Kidney (tissue), 13 donors: ENCODE measurements at regions not wholly inside any gene's neighbourhood (a gene's known extent, or its start where the extent isn't known, plus 50 kb on each side); places are given as distances from the start of the nearest gene placed in this dataset.

Source experiments
- DNase-seq, 5 donors: peaks; one replicate each; pipeline ENCODE4 v3.0.0-alpha.2; 2013 to 2020
- FAIRE-seq: peaks from 2 replicates; lab custom pipeline; 2012; peaks lifted over from hg19 to GRCh38; lab: Jason Lieb, UNC
- H3K27ac ChIP-seq, 2 donors: one replicate each; pipeline ENCODE4 v1.7.0; 2013; ENCODE audit warnings: low read depth in 2 of 2, low read length in 2 of 2, inconsistent platforms in 1 of 2
- H3K27me3 ChIP-seq: one replicate; pipeline ENCODE4 v1.7.1; 2013; ENCODE audit warnings: low read length, inconsistent platforms; ENCODE audit not compliant: control insufficient read depth, insufficient read depth
- H3K36me3 ChIP-seq, 3 donors: one replicate each; pipeline versions ENCODE4 v1.7.0 to v1.7.1; 2013; ENCODE audit warnings: low read length in 3 of 3, control low read depth in 1 of 3, inconsistent platforms in 1 of 3; ENCODE audit not compliant: insufficient read depth in 3 of 3, control insufficient read depth in 2 of 3
- H3K4me1 ChIP-seq, 3 donors: one replicate each; pipeline versions ENCODE4 v1.7.0 to v1.7.1; 2013; ENCODE audit warnings: low read length in 3 of 3, inconsistent platforms in 1 of 3, low read depth in 1 of 3; ENCODE audit not compliant: control insufficient read depth in 2 of 3, insufficient read depth in 2 of 3
- H3K4me3 ChIP-seq, 3 donors: one replicate each; pipeline versions ENCODE4 v1.7.0 to v1.8.1; 2013; ENCODE audit warnings: low read length in 3 of 3, control low read depth in 1 of 3, inconsistent platforms in 1 of 3
- H3K9ac ChIP-seq, 3 donors: one replicate each; pipeline versions ENCODE4 v1.7.0 to v1.7.1; 2013; ENCODE audit warnings: low read length in 3 of 3, control low read depth in 1 of 3, inconsistent platforms in 1 of 3
- H3K9me3 ChIP-seq, 3 donors: one replicate each; pipeline versions ENCODE4 v1.7.0 to v1.7.1; 2013; ENCODE audit warnings: low read length in 3 of 3, control low read depth in 1 of 3, inconsistent platforms in 1 of 3; ENCODE audit not compliant: control insufficient read depth in 2 of 3, insufficient read depth in 1 of 3
- CTCF ChIP-seq: IDR thresholded peaks from 3 replicates; pipeline ENCODE4 v1.5.1; 2012; ENCODE audit warnings: mild to moderate bottlenecking, moderate library complexity, borderline replicate concordance; ENCODE audit not compliant: insufficient read depth; ENCODE audit errors: extremely low read depth
- intact Hi-C: fragments of 100-400 bp; cut with DNase I; formaldehyde crosslinking; loops from one replicate; pipeline ENCODE4 v1.11.1; 2022
- donor health status: control.
- donor health status: control.
- donor health status: control.
- donor health status: control.
- donor health status: control.
- donor health status: DM: yes; HTN: yes; CAD: no.
- donor health status: Normal renal cell carcinoma (clear cell type).

- H3K4me3 ChIP-seq, result no peak overlapping the region
- no peak overlapping the region for H3K27ac ChIP-seq
- H3K9ac ChIP-seq, result no peak overlapping the region
- DNase-seq, result no peak
- no peaks in the 10 kb centered on the region for H3K27me3 ChIP-seq
- H3K4me1 ChIP-seq, result peaks cover 0 to 9% (median 5%) of the 10 kb centered on the region in 3 donors
- no peaks in the 10 kb centered on the region for H3K36me3 ChIP-seq
- TF ChIP-seq CTCF, result no peak
- no peaks in the 10 kb centered on the region for H3K9me3 ChIP-seq
- intact Hi-C loops, result no loop called here
- FAIRE-seq, result no peak
Observed at GRCh38 chr1:203421246-203421645, 54.4 kb upstream of the PRELP start.

- Histone ChIP-seq H3K27me3 (no peaks in the 10 kb centered on the region), H3K9ac (no peak overlapping the region), H3K27ac (no peak overlapping the region), H3K9me3 (no peaks in the 10 kb centered on the region), H3K4me3 (no peak overlapping the region), H3K4me1 (peaks cover 0 to 9% (median 5%) of the 10 kb centered on the region in 3 donors), H3K36me3 (no peaks in the 10 kb centered on the region)
- DNase-seq (no peak), FAIRE-seq (no peak)
- intact Hi-C loops, result no loop called here
- no peak for TF ChIP-seq CTCF
Observed at GRCh38 chr1:203422116-203422515, 53.5 kb upstream of the PRELP start.

- TF ChIP-seq CTCF, result no peak
- Histone ChIP-seq H3K9ac (no peak overlapping the region), H3K4me3 (no peak overlapping the region), H3K27ac (no peak overlapping the region), H3K27me3 (no peaks in the 10 kb centered on the region), H3K4me1 (peaks cover 0 to 9% (median 5%) of the 10 kb centered on the region in 3 donors), H3K9me3 (no peaks in the 10 kb centered on the region), H3K36me3 (no peaks in the 10 kb centered on the region)
- intact Hi-C loops, result no loop called here
- FAIRE-seq, result no peak
- no peak for DNase-seq
Observed at GRCh38 chr1:203422656-203423055, 53.0 kb upstream of the PRELP start.

- FAIRE-seq, result no peak
- Histone ChIP-seq H3K36me3 (no peaks in the 10 kb centered on the region), H3K9me3 (no peaks in the 10 kb centered on the region), H3K9ac (no peak overlapping the region), H3K4me1 (peaks cover 0 to 9% (median 5%) of the 10 kb centered on the region in 3 donors), H3K27ac (no peak overlapping the region), H3K4me3 (no peak overlapping the region), H3K27me3 (no peaks in the 10 kb centered on the region)
- no peak for DNase-seq
- intact Hi-C loops, result no loop called here
- no peak for TF ChIP-seq CTCF
Observed at GRCh38 chr1:203424285-203424684, 51.3 kb upstream of the PRELP start.
